ENCODE measurements at regions not wholly inside any gene's neighbourhood (a gene's known extent, or its start where the extent isn't known, plus 50 kb on each side); places are given as distances from the start of the nearest gene placed in this dataset.

- POLR2A ChIA-PET, result no interaction called here
- Histone ChIP-seq H3K27ac (ENCODE audit: low read depth in 1 of 2, low read length in 2 of 2) (no peak overlapping the region), H3K36me3 (ENCODE audit: insufficient read depth, low read length) (no peaks in the 10 kb centered on the region), H3K9me3 (ENCODE audit: control insufficient read depth in 1 of 2, insufficient read depth in 1 of 2, low read length in 2 of 2) (no peaks in the 10 kb centered on the region), H3K27me3 (ENCODE audit: control insufficient read depth in 1 of 2, insufficient read depth in 2 of 2, low read length in 2 of 2) (no peaks in the 10 kb centered on the region), H3K4me3 (ENCODE audit: low read length) (no peak overlapping the region), H3K4me1 (ENCODE audit: insufficient read depth, low read length) (peaks cover 9% of the 10 kb centered on the region)
- Mint-ChIP-seq H3K9me3 (no peaks in the 10 kb centered on the region), H3K4me1 (ENCODE audit: low read depth) (peaks cover 13% of the 10 kb centered on the region), H3K4me3 (no peak overlapping the region), H3K27me3 (peaks cover 4% of the 10 kb centered on the region), H3K36me3 (ENCODE audit: low read depth) (no peaks in the 10 kb centered on the region), H3K27ac (no peak overlapping the region)
- intact Hi-C loops (cut with DNase I, micrococcal nuclease), result no loop called here
- no peak for TF ChIP-seq CTCF (IDR thresholded peaks at IDR 0.05)
- ATAC-seq (ENCODE audit: poor library complexity) (no peak), DNase-seq (no peak)
- CTCF ChIA-PET, result no interaction called here
These were observed 130.1 kb upstream of the TOP3B start for GRCh38 chr22:22112533-22113294.

GRCh38 chr22:22111983-22112382, 129.4 kb upstream of the TOP3B start:
- H3K4me1 Mint-ChIP-seq (ENCODE audit: low read depth), result peaks cover 13% of the 10 kb centered on the region

GRCh38 chr22:22111267-22111751, 128.7 kb upstream of the TOP3B start:
- POLR2A ChIA-PET, result no interaction called here
- H3K27ac Mint-ChIP-seq, result no peak overlapping the region

More at GRCh38 chr22:22111983-22112382, 129.4 kb upstream of the TOP3B start:
- ATAC-seq (ENCODE audit: poor library complexity) (no peak), DNase-seq (no peak)
- Histone ChIP-seq H3K36me3 (ENCODE audit: insufficient read depth, low read length) (no peaks in the 10 kb centered on the region), H3K27ac (ENCODE audit: low read depth in 1 of 2, low read length in 2 of 2) (no peak overlapping the region), H3K4me1 (ENCODE audit: insufficient read depth, low read length) (peaks cover 9% of the 10 kb centered on the region), H3K9me3 (ENCODE audit: control insufficient read depth in 1 of 2, insufficient read depth in 1 of 2, low read length in 2 of 2) (no peaks in the 10 kb centered on the region), H3K27me3 (ENCODE audit: control insufficient read depth in 1 of 2, insufficient read depth in 2 of 2, low read length in 2 of 2) (no peaks in the 10 kb centered on the region), H3K4me3 (ENCODE audit: low read length) (no peak overlapping the region)
- H3K9me3 Mint-ChIP-seq, result no peaks in the 10 kb centered on the region
- no peak for TF ChIP-seq CTCF (IDR thresholded peaks at IDR 0.05)
- no peak overlapping the region for H3K4me3 Mint-ChIP-seq
- POLR2A ChIA-PET, result no interaction called here
- CTCF ChIA-PET, result no interaction called here
- intact Hi-C loops (cut with DNase I, micrococcal nuclease), result no loop called here
- no peaks in the 10 kb centered on the region for H3K27me3 Mint-ChIP-seq
- H3K36me3 Mint-ChIP-seq (ENCODE audit: low read depth), result no peaks in the 10 kb centered on the region
- no peak overlapping the region for H3K27ac Mint-ChIP-seq

More at GRCh38 chr22:22111267-22111751, 128.7 kb upstream of the TOP3B start:
- Histone ChIP-seq H3K4me1 (ENCODE audit: insufficient read depth, low read length) (peaks cover 9% of the 10 kb centered on the region), H3K27me3 (ENCODE audit: control insufficient read depth in 1 of 2, insufficient read depth in 2 of 2, low read length in 2 of 2) (no peaks in the 10 kb centered on the region), H3K36me3 (ENCODE audit: insufficient read depth, low read length) (no peaks in the 10 kb centered on the region), H3K27ac (ENCODE audit: low read depth in 1 of 2, low read length in 2 of 2) (no peak overlapping the region), H3K4me3 (ENCODE audit: low read length) (no peak overlapping the region), H3K9me3 (ENCODE audit: control insufficient read depth in 1 of 2, insufficient read depth in 1 of 2, low read length in 2 of 2) (no peaks in the 10 kb centered on the region)
- DNase-seq (peak in 3 of 14 experiments; percentile 8 to 48 (median 21)), ATAC-seq (ENCODE audit: poor library complexity) (no peak)
- no peaks in the 10 kb centered on the region for H3K9me3 Mint-ChIP-seq
- CTCF ChIA-PET, result no interaction called here
- no peaks in the 10 kb centered on the region for H3K27me3 Mint-ChIP-seq
- H3K36me3 Mint-ChIP-seq (ENCODE audit: low read depth), result no peaks in the 10 kb centered on the region
- H3K4me1 Mint-ChIP-seq (ENCODE audit: low read depth), result peaks cover 13% of the 10 kb centered on the region
- no peak overlapping the region for H3K4me3 Mint-ChIP-seq
- no peak for TF ChIP-seq CTCF (IDR thresholded peaks at IDR 0.05)
- intact Hi-C loops (cut with DNase I, micrococcal nuclease), result no loop called here

Data from CD4-positive, alpha-beta T cell (primary cell).